ENCODE measurements at regions not wholly inside any gene's neighbourhood (a gene's known extent, or its start where the extent isn't known, plus 50 kb on each side); places are given as distances from the start of the nearest gene placed in this dataset.

- no peak for TF ChIP-seq EZH2 (IDR thresholded peaks at IDR 0.05; ENCODE audit: borderline replicate concordance)
- TF ChIP-seq, protein P1, sequence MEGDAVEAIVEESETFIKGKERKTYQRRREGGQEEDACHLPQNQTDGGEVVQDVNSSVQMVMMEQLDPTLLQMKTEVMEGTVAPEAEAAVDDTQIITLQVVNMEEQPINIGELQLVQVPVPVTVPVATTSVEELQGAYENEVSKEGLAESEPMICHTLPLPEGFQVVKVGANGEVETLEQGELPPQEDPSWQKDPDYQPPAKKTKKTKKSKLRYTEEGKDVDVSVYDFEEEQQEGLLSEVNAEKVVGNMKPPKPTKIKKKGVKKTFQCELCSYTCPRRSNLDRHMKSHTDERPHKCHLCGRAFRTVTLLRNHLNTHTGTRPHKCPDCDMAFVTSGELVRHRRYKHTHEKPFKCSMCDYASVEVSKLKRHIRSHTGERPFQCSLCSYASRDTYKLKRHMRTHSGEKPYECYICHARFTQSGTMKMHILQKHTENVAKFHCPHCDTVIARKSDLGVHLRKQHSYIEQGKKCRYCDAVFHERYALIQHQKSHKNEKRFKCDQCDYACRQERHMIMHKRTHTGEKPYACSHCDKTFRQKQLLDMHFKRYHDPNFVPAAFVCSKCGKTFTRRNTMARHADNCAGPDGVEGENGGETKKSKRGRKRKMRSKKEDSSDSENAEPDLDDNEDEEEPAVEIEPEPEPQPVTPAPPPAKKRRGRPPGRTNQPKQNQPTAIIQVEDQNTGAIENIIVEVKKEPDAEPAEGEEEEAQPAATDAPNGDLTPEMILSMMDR (IDR thresholded peaks at IDR 0.05; ENCODE audit: poor library complexity), result no peak
- no peak for TF ChIP-seq EZH2phosphoT487 (IDR thresholded peaks at IDR 0.05; ENCODE audit: low read depth, severe bottlenecking, unreplicated experiment)
These were observed 70.1 kb downstream of the ZNF330 start for GRCh38 chr4:141290771-141291170.
